ENCODE measurements at regions not wholly inside any gene's neighbourhood (a gene's known extent, or its start where the extent isn't known, plus 50 kb on each side); places are given as distances from the start of the nearest gene placed in this dataset.

- TF ChIP-seq CTCF (IDR thresholded peaks at IDR 0.05; ENCODE audit: borderline replicate concordance, extremely low read depth, low read length, poor library complexity, severe bottlenecking), result no peak
- TF ChIP-seq EZH2 (IDR thresholded peaks at IDR 0.05; ENCODE audit: borderline replicate concordance, low read depth, low read length, severe bottlenecking), result no peak
Observed at GRCh38 chr15:52844823-52845222, 54.7 kb upstream of the ONECUT1 start.
